ENCODE measurements at regions not wholly inside any gene's neighbourhood (a gene's known extent, or its start where the extent isn't known, plus 50 kb on each side); places are given as distances from the start of the nearest gene placed in this dataset.
"Not testable (repeated sequence)": the region's sequence is repeated elsewhere in the genome, so short reads cannot be mapped to it uniquely, and the experiment has no call there.

DNA sequence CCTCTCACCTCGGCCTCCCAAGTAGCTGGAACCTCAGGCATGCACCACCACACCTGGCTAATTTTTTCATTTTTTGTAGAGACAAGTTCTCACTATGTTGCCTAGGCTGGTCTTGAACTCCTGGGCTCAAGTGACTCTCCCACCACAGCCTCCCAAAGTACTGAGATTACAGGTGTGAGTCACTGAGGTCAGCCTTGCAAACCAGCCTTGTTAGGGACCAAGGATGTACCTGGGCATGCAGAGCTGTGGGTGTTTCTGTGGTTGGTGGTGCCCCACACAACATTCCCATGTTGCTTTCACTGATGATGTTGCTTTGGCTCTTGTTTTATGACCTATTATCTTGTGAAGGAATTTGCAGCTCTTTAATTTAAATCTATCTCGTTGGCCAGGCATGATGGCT is 54.8 kb downstream of the OTUD1 start:
- intact Hi-C loops (cut with DNase I, micrococcal nuclease), result no loop called here

DNA sequence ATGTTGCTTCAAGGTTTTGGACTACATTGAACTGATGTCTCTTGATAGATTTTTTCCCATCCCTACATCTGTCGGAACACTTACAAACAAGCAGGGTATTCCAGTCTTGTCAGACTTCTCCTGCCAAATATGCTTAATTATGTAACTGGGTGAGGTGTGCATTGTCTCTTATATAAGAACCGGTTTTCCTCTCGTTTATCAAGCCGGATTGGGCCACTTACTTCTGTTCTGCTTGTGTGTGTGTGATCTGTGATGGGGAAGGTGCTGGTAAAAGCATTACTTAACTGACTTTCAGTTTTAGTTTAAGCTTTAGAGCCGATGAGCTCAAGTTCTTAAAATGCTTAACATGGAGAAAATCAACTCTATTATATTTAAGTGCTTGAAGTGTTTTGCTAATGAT is 57.9 kb downstream of the OTUD1 start:
- no peak for ATAC-seq
- intact Hi-C loops (cut with DNase I, micrococcal nuclease), result no loop called here

More for the DNA sequence above, 54.8 kb downstream of the OTUD1 start:
- ATAC-seq, result no peak
- DNase-seq, result no peak

DNA sequence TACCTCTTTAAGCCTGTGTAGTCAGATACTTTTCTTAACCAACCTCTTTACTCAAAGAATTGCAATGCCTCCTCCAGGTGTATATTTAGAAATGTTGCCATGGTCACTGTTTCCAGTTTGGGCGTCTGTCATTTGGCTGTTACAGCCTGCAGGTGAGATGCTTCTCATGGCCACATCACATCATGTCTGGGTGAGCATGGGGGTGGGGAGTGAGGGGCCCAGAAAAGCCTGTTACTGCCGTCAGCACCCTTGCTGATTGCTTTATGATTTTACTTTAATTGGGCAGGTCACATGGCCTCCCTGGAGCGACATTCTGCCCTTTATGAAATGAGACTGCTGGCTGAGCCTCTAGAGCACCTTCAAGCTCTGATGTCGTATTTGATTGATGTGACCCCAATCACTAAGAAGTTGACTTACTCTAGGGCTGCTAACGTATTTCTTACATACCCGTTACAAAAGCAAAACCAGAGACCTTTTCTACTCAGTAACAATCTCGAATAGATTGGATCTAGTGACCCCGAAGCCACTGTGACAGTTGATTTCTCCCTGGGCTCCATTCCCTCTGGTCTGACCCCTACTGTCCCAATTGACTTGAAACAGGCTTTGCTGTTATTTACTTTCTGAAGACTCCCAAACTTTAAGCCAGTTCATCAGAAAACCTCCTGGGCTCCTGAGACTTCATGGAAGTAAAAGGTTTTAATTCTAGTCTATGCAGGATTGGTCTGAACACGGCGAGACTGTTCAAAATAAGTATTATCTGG is 60.7 kb downstream of the OTUD1 start:
- ATAC-seq (no peak), DNase-seq (no peak)
- intact Hi-C loops (cut with DNase I, micrococcal nuclease), result no loop called here

More for the DNA sequence above, 57.9 kb downstream of the OTUD1 start:
- DNase-seq, result no peak

GRCh38 chr10:23505797-23506465 is 67.1 kb downstream of the OTUD1 start:
- DNase-seq (no peak), ATAC-seq (no peak)
- intact Hi-C loops (cut with DNase I, micrococcal nuclease), result no loop called here

DNA sequence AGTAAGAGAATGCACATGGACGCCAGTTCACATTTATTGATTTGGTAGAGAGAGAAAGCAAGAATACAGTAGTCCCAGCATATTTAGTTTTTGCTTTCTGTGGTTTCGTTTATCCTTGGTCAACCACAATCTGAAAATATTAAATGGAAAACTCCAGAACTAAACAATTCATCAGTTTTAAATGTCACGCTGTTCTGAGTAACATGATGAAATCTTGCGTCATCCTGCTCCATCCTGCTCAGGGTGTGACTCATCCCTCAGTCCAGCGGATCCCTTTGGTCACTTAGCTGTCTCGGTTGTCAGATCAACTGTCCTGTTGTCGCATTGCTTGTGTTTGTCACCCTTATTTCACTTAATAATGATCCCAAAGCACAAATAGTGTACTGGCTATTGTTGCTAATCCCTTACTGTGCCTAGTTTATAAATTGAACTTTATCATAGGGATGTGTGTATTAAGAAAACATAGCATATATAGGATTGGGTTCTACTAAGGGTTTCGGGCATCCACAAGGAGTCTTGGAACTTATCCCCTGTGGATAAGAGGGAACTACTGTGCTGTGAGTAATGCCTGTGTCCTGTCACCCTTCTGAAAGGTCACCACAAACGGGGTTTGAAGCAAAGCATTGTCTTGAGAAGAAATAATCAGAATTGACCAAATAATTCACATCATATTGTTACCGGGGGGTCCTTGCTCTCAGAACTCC is 73.6 kb downstream of the OTUD1 start:
- ATAC-seq (no peak), DNase-seq (no peak)
- intact Hi-C loops (cut with DNase I, micrococcal nuclease), result no loop called here

DNA sequence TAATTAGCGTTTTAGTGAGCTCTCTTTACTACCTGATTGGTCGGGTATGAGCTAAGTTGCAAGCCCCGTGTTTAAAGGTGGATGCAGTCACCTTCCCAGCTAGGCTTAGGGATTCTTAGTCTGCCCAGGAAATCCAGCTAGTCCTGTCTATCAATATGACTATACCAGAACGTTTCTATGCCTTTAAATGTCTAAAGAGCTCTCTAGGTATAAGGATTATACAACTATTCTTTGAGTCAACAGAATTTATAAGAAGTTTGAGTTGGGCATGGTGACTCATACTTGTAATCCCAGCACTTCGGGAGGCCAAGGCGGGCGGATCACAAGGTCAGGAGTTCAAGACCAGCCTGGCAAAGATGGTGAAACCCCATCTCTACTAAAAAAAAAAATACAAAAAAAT is 74.7 kb downstream of the OTUD1 start:
- intact Hi-C loops (cut with DNase I, micrococcal nuclease); DNase-seq; ATAC-seq: not testable (repeated sequence)

DNA sequence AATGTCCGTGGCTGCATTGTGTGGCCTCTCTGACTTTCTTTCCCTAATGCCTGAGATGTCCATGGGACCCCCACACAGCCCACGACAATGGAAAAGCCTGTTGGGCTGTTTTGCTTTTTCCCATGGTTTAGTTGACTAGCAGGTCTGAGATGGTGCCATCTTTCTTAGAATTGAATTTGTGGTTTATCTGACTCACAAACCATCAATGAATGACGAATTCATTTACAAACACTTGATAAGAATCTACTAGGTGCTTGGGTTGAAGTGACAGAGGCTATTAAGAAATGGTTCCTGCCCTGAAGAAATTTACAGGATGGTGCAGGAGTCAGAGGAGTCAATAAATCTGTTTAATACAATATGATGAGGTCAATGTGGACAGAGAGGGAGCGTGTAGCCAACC is 75.4 kb downstream of the OTUD1 start:
- intact Hi-C loops (cut with DNase I, micrococcal nuclease), result no loop called here
- ATAC-seq, result no peak
- DNase-seq, result no peak

- no peak for DNase-seq
- intact Hi-C loops (cut with DNase I, micrococcal nuclease), result no loop called here
- ATAC-seq, result no peak
Measured at GRCh38 chr10:23516530-23516929, 77.7 kb downstream of the OTUD1 start.

DNA sequence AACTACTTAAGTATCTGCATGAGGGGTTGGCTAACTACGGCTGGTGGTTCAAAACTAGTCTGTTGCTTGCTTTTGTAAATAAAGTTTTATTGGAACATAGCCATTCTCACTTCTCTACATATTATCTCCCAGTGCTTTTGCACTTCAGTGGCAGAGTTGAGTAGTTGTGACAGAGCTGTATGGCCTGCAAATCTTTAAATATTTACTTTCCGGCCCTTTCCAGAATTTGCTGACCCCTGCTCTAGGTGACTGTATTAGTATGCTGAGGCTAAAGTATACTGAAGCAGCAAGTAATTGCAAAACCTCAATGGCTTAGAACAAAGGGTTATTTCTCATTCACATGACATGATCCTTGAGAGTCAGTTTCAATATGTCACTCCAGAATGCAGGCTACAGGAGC is 78.3 kb downstream of the OTUD1 start:
- intact Hi-C loops (cut with DNase I, micrococcal nuclease), result no loop called here
- DNase-seq (no peak), ATAC-seq (no peak)

- ATAC-seq, result no peak
- no peak for DNase-seq
- intact Hi-C loops (cut with DNase I, micrococcal nuclease), result loop anchor here (10.0 kb wide), 2 partner anchors 207 to 357 kb away; no protein-coding TSS in a partner anchor
Measured at GRCh38 chr10:23521735-23522134, 82.9 kb downstream of the OTUD1 start.

- DNase-seq (no peak), ATAC-seq (no peak)
- intact Hi-C loops (cut with DNase I, micrococcal nuclease), result loop anchor here (10.0 kb wide), 2 partner anchors 208 to 358 kb away; no protein-coding TSS in a partner anchor
Measured at GRCh38 chr10:23522345-23522744, 83.5 kb downstream of the OTUD1 start.

DNA sequence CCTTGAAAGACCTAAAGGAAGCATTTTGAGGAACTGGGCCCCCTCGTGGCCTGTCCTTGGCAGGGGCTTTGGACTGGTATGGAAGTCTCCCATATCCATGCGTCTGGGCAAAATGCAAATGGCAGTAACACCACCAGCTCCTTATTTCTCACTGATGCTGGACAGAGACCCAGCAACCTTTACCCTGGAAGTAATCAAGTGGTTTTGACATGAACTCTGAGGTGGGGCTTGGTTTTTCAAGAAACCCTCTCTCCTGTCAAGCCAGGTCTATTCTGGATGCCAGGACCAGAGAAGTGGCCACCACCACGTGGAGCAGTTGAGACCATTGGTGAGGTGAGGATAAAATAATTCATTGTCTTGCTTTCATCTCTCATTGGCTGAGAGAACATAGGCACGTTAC is 84.4 kb downstream of the OTUD1 start:
- DNase-seq (no peak), ATAC-seq (no peak)
- intact Hi-C loops (cut with DNase I, micrococcal nuclease), result loop anchor here (10.0 kb wide), 2 partner anchors 208 to 358 kb away; no protein-coding TSS in a partner anchor

DNA sequence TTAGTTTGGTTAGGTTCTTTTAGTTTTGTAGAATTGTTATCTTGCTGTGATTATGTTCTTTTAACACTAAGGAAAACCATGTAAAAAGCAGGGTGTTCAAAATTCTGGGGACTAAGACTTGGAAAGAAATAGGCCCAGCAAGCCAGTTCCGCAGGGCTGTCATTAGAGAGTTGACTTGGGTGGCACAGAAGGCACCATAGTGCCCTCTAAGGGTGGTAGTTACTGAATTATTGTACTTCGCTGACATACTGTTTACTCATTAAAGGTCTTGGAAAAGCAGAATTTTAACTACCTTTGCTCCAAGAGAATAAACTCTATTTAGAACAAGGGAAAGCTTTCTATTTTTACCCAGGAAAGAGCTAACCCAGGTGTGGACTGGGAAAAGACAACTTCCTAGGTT is 86.5 kb downstream of the OTUD1 start:
- DNase-seq (peak in 1 of 2 donors; percentile 13), ATAC-seq (peak; percentile 87)
- intact Hi-C loops (cut with DNase I, micrococcal nuclease), result loop anchor here (5.0 to 10.0 kb wide), 3 partner anchors 211 to 361 kb away; no protein-coding TSS in a partner anchor

- DNase-seq (no peak), ATAC-seq (no peak)
- intact Hi-C loops (cut with DNase I, micrococcal nuclease), result loop anchor here (5.0 to 10.0 kb wide), 3 partner anchors 214 to 364 kb away; no protein-coding TSS in a partner anchor
Measured at GRCh38 chr10:23528419-23528818, 89.5 kb downstream of the OTUD1 start.

- DNase-seq, result no peak
- no peak for ATAC-seq
- intact Hi-C loops (cut with DNase I, micrococcal nuclease), result loop anchor here (5.0 to 10.0 kb wide), 3 partner anchors 215 to 365 kb away; no protein-coding TSS in a partner anchor
Measured at GRCh38 chr10:23529625-23530024, 90.8 kb downstream of the OTUD1 start.

DNA sequence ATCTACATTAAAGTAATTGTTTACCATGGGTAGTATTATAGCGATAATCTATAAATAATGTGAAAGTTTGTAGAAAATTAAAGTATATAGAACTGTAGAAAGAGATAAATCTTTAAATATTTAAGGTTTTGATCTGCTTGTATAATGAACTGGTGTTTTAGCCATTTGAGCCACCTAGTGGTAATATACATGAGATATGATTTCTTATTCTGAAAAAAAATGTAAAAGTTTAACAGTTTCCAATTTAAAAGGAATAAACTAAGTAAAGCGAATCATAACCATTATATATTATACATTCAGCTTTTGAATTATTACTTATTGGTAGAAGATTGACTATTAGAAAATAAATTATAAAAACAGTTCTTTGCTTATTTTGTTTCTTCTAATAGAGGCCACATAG is 91.2 kb downstream of the OTUD1 start:
- intact Hi-C loops (cut with DNase I, micrococcal nuclease), result no loop called here
- DNase-seq, result no peak
- no peak for ATAC-seq

DNA sequence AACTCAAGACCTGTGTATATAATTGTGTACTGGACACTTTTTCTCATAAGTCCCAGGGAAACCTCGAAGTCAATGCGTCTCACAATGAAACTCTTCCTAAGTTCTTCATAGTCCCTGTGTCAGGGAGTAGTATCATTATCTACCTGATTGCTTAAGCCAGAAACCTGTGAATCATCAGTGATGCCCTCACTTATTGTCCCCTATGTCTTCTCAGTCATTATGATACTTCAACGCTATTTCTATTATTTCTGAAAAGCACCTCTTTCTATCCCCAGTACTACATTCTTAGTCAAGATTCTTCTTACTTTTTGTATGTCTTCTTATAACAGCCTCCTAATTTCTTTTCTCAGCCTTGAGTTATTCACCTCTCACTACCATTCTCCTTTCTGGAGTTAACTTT is 94.3 kb downstream of the OTUD1 start:
- intact Hi-C loops (cut with DNase I, micrococcal nuclease), result no loop called here
- ATAC-seq (no peak), DNase-seq (no peak)

DNA sequence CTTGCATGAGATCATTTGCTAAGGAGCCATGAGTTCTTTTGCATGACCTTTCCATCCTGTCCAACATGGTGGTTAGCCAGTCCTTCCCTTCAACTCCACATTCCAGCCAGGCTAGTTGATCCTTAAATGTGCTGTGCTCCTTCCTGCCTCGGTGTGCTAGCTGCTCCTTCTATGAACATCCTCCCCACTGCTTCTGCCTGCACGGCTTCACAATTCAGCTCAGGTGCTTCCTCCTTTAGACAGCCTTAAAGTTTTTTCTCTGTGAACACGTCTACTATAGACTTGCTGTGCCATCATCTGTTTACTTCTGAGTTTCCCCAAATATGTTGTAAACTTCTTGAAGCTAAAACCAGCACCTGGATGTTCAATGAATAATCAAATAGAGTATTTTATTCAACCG is 95.5 kb downstream of the OTUD1 start:
- DNase-seq, result no peak
- ATAC-seq, result no peak
- intact Hi-C loops (cut with DNase I, micrococcal nuclease), result no loop called here

DNA sequence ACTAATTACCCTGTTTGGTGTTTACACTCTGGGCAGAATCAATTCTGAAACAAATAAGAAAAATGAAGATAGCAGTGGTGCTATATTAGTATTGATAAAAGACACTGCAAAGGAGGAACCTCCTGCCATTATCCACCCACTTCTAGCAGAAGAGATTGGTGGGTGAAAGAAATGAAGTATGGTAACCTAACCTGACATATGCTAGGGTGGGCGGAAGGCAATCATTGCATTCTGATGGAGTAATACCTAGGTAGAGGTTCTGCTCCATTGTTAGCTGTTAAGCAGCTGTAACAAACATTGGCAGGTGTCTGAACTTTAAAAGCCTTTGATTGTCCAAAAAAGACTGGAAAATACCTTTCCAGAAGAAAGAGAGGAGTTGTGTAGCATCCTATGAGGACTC is 95.9 kb downstream of the OTUD1 start:
- DNase-seq (no peak), ATAC-seq (no peak)
- intact Hi-C loops (cut with DNase I, micrococcal nuclease), result no loop called here

- intact Hi-C loops (cut with DNase I, micrococcal nuclease), result no loop called here
- DNase-seq (no peak), ATAC-seq (no peak)
Measured at GRCh38 chr10:23535381-23535780, 96.5 kb downstream of the OTUD1 start.

Measured in left colon (tissue), 2 donors.